HG03139 (cell line): ENCODE measurements at regions not wholly inside any gene's neighbourhood (a gene's known extent, or its start where the extent isn't known, plus 50 kb on each side); places are given as distances from the start of the nearest gene placed in this dataset.
"Not testable (repeated sequence)": the region's sequence is repeated elsewhere in the genome, so short reads cannot be mapped to it uniquely, and the experiment has no call there.

Experiments
- ATAC-seq: cut with Tn5 transposase; IDR thresholded peaks from one replicate; pipeline ENCODE4 v1.9.1; 2021; ENCODE audit not compliant: unreplicated experiment

DNA sequence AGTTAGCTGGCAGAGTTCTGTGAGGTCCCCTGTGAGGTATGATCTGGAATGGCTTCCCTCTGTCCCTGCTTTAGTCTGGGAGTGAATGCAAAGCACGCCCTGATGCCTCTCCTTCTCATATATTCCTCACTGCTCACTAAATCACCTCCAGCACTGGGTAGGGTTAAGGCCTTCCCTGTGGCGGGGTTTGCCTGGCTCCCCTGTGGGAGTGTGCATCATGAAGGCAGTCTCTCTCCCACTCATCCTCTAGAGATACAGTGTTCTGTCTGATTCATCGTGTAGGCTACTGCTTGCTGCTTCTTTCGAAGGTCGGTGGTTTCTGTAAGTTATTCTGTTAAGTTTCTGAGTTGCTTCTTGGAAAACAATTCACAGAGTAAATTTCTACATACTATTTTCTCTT is 420.0 kb upstream of the EYS start:
- no peak for ATAC-seq

DNA sequence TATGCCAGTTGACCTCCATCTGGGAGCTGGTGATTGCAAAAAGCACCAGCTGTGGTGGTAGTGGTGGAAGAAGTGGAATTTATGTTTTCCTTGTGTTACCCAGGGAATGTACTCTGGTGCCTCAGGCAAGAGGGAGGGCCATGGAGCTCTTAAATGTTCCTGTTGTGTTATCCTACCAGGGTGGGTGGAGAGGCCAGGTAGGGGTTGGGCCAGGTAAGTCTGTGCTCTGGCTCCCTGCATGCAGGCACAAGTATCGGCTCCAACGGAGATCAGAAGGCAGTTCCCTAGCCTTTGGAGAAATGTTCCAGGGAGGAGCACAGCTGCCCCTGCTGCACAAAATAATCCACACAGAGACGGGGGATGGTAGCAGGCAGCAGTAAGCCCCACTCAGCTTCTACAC is 419.3 kb upstream of the EYS start:
- no peak for ATAC-seq

DNA sequence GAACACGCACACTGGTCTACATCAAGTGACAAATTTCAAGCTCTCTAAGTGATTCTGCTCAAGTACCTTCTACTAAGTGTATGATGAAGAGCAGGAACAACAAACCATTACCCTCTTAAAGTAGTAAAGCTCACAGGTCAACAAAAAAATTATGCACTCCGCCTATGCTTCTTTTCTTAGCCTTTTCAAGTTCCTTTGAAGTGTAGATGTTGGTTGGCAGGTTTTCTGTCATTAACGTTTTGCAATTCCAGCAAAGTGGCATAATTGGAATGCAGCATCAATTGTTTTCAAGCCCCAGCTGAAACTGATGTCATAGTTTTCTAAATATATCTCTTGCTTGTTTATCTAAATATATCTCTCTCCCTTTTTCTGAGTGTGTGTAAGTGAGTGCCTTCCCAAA is 396.9 kb upstream of the EYS start:
- no peak for ATAC-seq

DNA sequence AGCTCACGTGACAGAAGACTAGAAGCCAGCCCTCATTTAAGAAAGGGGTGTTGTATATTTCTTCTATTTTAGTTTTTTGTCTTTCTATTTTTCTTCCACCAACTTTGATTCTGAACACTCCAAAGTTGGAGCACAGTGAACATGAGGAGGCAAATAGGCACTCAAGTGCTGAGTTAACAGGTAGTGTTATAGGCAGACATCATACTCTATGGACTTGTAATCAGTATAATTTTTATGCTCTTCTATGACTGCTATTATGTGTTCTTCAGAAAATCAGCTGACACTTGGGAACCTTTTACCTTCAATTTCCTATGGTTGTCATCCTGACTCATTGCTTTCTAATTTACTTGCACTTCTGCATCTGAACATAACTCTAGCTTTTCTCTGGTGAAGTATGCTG is 396.3 kb upstream of the EYS start:
- ATAC-seq, result no peak

DNA sequence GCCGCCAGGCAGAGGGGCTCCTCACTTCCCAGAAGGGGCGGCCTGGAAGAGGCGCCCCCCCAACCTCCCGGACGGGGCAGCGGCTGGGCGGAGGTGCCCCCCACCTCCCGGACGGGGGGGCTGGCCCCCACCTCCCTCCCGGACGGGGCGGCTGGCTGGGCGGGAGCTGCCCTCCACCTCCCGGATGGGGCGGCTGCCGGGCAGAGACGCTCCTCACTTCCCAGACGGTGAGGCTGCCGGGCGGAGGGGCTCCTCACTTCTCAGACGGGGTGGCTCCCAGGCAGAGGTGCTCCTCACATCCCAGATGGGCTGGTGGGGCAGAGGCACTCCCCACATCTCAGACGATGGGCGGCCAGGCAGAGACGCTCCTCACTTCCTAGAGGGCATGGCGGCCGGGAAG is 389.7 kb upstream of the EYS start:
- ATAC-seq, result no peak

DNA sequence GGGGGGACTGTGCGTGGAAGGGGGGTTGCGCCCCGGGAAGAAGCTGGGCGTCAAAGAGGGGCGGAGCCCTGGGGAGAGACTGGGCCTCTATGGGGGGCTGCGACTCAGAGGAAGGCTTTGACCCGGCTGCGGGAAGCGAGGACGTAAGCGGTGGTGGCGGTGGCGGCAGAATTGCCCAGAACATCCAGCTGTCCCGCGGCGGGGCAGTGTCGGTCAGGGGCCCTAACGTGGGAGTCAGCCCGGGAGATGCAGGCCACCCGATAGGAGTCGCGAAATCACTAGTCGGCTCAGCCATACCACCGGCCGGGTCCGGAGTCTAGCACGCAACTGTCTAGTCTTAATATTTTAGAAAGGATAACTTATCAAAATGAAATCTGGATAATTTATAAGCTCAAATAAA is 387.6 kb upstream of the EYS start:
- no peak for ATAC-seq

DNA sequence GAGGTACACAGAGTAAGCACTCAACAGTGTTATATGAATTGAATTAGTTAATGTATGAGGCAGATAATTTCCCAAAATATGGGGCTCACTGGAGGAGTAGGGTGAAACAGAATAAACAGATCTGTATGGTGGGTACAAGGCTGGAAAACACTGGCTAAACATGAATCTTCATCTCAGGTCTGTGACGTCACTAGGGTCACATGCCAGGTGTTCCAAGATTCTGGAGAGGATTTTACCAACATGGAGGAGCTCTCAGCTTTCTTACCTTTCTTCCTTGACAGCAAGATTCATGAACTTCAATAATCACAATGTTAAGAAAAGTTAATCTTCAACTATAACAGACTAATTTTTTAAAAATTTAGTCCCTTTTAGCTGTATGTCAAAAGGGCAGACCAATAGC is 385.3 kb upstream of the EYS start:
- ATAC-seq, result not testable (repeated sequence)

DNA sequence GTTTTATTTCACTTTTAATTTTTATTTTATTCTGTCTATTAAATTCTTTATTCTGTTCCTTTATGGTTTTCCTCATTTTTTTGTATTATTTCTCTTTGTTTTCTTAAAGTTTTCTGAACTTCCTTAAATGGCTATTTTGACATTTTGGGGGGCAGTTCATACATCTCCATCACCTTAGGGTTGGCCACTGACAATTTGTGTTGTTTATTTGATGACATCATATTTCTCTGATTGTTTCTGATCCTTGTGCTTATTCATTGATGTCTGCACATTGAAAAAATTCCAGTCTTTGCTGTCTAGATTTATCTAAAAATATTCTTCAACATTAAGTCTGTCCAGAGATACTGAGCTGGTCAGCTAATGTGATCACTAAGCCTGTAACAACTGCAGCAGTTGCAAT is 379.5 kb upstream of the EYS start:
- no peak for ATAC-seq

DNA sequence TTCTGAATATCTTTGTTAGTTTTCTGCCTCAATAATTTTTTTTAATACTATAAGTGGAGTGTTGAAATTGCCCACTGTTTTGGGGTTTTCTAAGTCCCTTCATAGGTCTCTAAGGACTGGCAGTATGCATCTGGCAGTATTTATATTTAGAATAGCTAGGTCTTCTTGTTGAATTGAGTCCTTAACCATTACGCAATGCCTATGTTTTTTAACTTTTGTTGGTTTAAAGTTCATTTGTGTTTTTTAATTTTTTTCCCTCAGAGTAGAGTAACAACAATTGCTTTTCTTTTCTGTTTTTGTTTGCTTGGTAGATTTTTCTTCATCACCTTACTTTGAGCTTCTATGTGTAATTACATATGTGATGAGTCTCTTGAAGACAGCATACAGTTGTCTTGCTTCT is 375.9 kb upstream of the EYS start:
- ATAC-seq, result no peak

DNA sequence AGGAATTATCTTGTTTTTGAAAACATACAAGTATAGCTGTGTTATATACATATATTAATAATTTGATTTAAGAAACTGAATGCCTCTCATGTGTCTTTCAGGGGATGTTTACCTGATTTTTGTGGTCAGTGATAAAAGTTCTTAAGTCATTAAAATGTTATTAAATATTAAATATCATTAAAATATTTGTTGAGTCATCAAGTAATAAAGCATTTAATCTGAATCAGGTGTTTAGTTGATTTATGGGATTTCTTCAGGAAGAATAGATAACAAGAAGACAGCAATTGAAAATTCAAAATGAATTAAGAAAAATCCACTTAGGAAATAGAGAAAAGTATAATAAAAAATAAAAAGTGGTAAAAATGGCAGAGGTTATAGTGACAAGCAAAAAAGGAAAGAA is 361.9 kb upstream of the EYS start:
- ATAC-seq, result no peak

DNA sequence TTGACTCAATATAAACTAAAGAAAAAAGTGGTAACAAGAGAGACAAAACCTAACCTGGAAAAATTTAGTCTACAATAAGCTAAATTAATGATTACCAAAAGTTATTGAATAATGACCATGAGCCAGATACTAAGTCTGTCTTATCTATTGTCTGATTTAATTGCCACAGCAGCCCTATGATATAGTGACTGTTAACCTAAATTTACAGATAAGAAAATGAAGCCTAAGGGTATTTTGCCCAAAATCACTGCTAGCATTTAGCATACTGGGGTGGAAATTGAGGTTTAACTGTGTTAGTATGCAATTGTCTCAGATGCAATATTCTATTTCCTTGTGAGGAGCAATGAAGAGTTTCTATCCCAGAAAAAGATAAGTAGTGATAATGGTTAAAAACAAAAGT is 361.0 kb upstream of the EYS start:
- no peak for ATAC-seq

DNA sequence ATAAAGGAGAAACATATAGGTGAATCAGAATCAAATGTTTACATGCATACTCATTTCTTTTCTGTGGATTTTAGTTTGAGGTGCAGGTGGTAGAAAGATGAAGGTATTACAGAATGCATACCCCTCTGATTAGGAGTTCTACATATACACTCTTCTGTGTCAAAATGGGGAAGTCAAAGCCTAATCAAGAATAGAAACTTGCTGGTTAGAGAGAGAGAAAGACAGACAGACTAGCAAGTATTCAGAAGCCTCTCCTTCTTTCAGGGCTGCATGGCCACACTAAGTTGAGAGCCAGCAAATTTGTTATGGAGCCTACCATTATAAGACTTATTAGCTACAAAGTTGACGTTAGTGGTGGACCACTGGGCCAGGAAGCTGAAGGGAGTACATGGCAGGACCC is 358.3 kb upstream of the EYS start:
- ATAC-seq, result no peak

DNA sequence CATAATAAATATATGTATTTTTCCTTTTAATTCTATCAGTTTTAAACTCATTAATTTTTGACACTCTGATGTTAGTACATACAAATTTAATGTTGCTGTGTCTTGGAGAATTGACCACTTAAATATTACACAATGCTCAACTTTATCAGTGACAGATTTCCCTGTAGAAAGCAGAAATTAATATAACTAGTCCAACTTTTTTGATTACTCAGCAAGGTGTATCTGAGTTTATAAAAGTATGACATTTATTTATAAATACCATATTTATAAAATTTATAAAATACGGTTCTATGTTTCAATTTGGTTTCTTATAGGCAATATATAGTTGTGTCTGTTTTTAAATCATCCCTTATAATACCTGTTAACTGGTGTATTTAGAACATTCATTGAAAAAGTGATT is 350.0 kb upstream of the EYS start:
- no peak for ATAC-seq

DNA sequence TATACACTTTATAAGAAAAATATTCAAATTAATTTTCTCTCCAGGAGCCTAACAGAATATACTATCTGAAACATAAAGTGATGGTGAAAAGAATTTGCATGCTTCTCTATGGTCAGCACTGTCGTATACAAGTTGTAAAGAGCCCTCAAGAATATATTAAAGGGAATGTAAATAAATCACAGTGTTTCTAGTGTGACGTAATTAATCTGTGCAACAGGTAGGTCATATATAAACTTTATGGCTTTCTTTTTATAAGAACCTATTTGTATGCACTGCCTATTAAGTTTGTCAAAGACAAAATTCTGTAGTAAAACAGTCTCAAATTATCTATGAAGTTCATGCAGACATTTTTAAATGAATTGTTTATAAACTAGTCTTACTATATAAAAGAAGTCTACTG is 347.9 kb upstream of the EYS start:
- no peak for ATAC-seq

DNA sequence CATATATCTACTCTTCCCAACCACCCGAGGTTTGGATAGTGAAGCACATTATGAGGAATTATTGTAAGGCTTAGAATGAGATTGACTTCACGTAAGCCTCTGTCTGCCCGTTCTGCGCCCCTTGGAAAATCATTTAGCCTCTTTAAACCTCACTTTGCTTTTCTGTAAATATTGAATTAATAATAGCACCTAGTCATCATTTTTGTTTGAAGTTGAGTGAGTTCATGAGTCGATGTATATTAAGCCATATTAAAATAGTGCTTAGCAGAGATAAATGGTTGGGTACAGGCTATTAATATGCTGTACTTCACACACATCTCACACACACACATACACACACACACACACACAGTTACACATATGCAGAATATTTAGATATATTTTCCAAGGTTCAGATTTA is 344.8 kb upstream of the EYS start:
- ATAC-seq, result no peak

DNA sequence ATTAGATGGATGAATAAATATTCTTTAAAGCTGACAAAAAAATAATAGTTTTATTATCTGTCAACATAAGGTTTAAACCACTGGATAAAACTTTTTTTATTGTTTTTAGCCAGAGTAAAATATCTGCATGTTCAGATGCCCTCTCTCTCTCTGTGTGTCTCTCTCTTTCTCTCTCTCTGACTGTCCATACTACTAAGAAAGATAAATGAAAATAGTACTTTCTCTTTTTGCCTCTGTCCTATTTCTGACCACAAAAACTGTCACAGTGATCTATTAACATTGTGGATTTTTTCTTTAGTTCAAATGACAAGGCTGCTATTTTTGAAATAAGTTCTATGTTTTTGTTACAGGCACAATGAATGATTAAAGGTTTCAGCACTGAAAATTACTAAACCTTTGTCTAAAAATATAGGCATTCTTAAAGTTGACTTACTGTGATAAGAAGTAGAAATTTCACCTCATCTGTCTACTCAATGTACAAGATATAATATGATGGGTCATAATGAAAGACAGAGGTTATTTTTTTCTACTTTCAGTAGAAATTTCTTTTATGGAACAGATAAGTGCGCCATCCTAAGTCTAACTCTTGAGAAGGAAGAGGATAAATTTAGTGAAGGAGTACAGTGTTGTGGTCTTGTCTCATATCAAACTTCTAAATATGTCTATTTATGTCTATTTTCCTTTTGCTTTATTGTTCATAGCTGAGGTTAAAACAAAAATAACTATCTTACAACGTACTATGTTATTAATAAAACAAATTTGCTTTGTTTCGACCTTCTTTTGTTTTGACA is 341.9 kb upstream of the EYS start:
- ATAC-seq, result no peak

DNA sequence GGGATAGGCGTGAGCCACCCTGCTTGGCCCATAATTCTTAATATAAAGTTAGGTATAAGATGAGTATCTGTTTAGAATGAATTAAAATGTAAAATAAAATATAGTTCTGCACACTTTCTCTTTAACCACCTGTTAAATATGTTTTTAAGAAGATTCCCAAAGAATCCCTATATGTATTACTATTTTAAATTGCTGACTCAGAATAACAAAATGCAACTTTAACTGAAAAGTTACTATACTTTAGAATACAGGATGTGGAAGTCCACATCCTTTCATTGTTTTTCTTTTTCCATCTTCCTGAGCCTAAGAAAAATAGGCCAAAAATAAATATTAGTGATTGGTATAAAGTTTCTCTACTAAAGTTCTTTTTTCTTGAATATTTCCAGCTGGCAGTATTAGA is 325.6 kb upstream of the EYS start:
- ATAC-seq, result no peak

DNA sequence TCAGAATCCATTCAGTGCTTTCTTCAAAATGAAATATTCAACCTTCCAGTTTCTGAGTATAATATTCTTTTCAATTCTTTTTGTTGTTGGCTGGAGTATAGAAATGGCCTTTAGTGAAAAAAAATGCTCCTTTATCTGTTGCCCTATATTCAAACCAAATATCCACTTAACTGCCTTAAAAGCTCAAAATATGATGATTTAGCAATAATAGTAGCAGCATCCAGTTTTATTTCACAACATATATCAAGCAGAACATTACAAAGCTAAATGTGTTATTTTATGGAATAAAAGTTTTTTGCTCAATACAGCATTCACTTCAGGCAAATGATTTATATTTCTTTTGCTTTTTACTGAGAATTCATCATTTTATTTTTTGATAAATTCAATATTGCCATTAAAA is 322.4 kb upstream of the EYS start:
- ATAC-seq, result no peak

DNA sequence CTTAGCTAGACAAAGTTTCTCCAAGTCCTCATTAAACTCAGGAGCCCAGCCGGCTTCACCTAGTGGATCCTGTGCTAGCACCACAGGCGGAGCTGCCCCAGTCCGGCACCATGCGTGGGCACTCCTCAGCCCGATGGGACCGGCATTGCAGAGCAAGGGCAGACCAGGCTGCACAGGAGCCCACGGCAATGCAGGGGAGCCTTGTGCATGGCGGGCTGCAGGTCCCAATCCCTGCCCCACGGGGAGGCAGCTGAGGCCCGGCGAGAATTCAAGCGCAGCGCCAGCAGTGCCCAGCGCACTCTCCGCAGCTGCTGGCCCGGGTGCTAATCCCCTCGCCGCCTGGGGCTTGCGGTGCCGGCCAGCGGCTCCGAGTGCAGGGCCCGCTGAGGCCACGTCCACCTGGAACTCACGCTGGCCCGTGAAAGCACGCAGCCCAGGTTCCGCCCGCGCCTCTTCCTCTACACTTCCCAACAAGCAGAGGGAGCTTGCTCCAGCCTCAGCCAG is 292.3 kb upstream of the EYS start:
- ATAC-seq, result no peak

DNA sequence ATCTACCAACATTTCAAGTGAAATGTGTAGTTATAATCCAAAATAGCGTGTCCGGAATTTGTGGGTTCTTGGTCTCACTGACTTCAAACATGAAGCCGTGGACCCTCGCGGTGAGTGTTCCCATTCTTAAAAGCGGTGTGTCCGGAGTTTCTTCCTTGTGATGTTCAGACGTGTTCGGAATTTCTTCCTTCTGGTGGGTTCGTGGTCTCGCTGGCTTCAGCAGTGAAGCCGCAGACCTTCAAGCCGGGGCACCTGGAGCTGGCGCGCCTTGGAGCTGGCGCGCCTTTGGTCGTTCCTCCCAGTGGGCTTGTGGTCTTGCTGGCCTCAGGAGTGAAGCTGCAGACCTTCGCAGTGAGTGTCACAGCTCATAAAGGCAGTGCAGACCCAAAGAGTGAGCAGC is 291.5 kb upstream of the EYS start:
- no peak for ATAC-seq

DNA sequence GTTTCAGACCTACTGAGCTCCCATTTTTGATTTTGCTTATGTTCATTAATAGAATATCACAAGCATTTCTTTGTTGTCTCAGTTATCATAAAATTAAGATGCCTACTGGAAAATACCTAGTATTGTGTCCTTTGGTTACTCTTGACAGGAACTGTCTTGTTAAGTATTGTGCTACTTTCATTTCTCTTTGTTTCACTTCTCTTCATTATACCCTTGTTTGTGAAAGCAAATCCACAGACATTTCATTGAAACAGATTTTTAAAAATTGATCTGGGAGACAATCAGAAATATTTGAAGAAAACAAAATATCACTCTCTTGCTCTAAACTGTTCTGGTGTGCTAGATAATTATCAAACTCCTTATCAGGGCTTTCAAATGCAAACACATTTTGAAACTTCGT is 290.5 kb upstream of the EYS start:
- ATAC-seq, result no peak

DNA sequence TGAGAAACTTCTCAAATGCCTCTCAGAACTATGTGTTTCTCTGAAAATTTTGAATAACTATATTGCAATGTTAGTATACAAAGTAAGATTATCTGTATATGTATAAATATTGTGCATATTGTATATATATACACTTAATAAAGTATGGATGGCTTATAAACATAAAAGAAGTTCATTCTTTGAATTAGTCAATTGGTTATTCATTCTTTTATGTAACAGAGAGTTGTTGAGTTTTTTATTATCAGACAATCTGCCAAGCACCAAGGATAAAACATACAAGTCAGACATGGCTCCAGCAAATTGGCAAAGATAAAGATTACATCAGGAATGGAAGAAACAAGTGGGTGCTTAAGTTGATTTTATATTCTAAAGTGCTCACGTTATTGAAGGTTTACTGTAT is 289.1 kb upstream of the EYS start:
- ATAC-seq, result no peak

DNA sequence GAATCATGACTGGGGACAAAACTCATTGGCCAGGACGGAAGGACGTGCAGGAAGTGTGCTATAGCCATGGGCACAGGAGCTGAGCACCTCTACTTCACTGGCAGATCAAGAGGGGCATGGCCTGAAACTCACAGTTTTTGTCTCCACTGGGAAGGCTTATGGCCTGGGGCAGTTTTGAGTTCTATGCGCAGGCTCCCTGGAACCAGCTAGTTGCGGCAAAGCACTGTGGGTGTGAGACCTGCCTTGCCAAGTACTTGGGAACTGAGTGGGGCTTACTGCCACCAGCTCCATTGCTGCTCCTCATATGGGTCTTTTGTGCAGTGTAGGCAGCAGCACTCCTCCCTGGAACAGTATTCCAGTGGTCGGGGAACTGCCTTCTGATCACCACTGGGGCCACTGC is 282.6 kb upstream of the EYS start:
- no peak for ATAC-seq
